HS-27A (cell line): ENCODE measurements at regions not wholly inside any gene's neighbourhood (a gene's known extent, or its start where the extent isn't known, plus 50 kb on each side); places are given as distances from the start of the nearest gene placed in this dataset.

ENCODE experiments used
- DNase-seq: peaks from one replicate; pipeline ENCODE4 v3.0.0-alpha.2; 2012; ENCODE audit warnings: low read depth, missing footprints

DNA sequence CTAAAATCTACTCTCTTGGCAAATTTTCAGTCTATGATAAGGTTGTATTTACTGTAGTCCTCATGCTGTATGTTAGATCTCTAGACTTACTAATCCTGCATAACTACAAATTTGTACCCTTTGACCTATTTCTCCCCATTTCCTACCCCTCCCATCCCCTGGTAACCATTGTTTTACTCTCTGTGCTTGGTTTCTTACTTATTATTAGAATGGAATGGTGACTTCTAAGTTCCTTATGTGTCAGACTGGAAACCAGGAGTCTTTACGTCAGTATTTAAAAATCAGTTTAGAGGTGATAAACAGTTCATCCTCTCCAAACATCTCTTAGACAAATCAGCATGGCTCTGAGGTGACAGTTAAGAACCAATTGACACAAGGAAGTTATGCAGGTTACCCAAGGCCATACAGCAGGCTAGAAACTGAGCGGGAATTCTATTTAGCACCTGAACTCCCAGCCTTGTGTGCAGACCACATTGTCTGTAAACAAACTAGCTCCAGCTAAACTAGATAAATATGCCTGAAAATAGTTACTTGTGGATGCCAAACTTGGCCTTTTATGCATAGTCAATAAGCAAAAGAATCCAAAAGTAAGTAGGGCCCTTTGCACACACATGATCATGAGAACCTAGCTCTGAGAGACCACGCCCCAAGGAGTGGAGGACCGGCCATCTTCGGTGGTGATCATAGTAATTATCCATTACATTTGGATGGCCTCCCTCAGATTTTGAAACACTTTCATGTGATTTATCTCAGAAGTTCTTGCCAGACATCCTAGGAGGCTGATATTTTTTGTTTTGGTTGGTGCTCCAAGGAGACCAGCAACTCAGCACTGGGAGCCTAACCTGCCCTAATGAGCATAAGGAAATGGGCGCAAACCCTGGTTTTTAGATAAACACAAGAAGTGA is 72.3 kb upstream of the BOC start:
- DNase-seq, result no peak

DNA sequence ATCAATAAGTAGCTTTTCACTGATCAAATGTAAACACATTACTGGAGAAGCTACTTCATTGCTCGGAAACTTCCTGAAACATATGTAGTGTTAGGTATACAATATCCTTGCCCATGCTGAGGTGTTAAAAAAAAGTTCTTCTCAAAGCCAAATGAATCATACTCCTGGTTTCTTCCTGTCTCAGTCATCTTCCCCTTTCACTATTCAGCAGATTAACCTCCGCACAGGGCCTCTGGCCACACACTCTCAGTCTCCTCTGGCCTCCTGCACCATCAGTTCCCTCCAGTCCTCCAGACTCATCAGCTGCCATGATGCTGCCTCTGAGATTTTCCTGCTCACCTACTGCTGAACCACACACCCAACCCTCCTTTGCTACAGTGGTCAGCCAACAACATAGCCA is 70.5 kb upstream of the BOC start:
- no peak for DNase-seq

DNA sequence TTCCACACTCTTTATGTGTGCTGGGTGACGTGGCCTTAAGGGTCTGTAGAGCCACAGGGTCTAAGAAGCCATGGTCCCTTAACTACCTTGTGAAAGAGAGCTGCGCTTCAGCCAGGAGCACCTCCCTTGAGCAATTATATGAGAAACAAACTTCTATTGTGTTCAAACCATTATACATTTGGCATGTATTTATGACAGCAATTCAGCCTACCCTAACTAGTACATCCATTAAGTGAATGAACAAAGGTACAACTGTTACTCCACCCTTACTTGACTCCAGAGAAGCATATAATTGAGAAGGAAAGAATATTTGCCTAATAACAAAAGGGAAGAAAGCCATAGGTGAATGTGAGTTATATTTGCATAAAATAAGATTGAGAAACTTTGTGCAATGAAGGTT is 69.8 kb upstream of the BOC start:
- DNase-seq, result no peak

DNA sequence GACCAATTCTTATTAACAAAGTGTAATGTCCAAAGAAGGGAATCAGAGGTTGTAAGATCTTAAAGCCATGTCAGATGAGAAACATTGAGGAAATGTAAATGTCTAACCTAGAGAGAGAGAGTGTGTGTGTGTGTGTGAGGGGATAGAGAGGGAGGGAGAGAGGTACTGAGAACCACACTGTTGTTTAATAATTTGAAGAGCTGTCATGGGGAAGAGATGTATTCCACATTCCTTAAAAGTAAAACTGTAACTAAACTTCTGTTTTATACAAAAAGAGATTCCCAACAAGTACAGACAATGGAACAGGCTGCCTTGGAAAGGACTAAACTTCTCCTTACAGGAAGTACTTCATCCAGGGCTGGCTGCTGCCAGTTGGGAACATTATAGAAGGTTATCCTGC is 68.9 kb upstream of the BOC start:
- no peak for DNase-seq

DNA sequence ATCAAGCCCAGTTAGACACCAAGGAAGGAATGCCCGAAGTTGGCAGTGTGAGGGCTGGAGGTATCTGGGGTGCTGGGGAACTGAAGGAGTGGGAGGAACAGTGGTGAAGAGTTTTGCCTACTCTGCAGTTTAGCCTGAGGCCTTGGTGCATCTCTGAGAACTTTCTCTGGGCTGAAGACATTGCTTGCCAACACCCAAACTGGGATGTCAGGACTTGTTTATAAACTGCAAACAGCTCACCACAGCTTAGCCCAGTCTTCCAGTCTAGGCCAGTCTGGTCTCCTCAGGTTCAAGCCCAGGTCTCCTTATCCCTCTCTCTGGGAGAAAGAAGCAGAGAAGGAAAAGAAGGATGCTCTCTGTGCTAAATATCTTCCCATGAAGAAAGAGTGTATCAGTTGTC is 68.0 kb upstream of the BOC start:
- DNase-seq, result no peak

DNA sequence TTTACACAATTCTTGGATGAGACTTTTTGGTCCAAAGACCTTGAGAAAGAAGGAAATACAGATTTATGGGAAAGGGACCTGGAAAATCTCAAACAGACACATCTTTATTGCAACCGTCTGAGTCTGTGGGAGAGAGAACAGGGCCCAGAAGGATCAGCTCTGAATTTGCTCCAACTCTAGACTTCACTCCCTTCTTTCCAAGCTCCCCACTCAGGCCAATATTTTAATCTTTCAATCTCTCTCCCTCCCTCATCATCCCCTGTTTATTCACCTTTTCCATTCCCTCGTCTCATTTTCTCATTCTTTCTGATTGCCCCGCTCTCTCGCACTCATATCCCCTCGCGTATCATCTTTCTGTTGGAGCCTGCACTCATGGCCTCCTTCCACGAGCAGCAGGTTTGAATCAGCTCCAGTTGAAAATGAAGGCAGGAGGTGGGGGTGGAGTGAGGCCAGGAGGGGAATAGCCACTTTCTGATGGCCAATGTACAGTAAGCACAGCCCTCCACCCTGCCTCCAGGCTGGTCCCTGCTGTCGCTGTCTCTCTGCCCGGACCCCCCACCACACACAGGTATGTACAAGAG is 63.6 kb upstream of the BOC start:
- DNase-seq, result no peak

DNA sequence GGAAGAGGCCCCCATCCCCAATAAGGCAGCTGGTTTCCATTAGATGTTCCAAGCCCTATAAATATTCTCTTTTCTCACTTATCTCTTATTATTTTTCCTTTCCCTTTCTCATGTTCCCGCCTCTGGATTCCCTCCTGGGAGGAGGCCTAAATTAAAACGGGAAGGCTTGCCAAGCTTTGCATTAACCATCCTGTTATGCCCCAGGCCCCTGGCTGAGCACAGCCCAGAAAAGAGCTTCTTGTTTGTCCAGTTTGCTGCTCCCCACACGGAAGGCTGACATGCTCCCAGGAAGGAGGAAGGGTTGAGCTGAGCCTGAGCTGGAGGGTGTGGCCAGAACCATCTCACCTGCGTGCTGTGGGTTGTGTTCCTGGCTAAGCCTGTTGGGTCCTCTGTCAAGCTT is 63.1 kb upstream of the BOC start:
- DNase-seq, result no peak

DNA sequence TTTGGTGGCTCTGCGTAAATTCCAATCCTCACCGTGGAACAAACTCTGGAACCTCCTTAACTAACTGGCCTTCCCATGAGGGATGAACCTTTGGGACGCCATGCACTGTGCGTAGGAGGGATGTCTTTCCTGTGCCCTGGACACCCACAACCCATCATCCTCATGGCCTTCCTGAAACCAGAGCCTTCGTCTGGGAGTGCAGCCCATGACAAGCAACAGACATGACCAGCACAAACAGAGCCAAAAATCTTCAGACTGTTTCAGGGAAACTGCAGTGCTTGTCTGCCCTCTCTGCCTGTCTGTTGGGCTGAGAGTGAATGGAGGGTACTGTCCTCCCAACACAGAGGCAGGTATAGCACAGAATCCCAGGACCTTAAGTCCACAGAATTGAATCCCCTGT is 61.1 kb upstream of the BOC start:
- DNase-seq, result no peak

DNA sequence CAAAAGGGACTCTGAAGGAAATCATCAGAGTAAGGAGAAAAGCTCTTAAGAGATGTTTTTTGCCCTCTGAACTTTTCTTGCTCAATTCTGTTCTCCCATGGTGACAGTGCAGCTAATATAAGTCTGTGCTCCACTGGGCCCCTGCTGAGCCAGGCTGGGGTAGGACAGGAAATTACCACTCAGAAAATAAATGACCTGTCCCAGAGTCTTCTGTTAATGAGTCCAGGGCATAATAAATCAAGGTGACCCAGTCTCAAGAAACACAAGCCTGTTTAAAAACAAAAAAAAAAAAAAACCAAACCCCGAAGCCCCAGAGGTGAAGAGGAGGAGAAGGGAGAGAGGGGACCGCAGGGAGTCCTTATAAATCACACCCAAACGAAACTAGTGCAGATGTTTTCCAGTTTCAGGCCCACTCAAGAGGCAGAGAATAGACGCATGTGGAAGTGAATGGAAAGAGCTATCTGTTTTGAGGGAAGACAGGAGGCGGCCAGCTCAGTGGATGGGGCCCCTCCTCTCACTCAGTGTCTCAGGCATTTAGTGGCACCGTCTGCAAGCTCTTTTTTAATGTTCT is 59.8 kb upstream of the BOC start:
- DNase-seq, result no peak

DNA sequence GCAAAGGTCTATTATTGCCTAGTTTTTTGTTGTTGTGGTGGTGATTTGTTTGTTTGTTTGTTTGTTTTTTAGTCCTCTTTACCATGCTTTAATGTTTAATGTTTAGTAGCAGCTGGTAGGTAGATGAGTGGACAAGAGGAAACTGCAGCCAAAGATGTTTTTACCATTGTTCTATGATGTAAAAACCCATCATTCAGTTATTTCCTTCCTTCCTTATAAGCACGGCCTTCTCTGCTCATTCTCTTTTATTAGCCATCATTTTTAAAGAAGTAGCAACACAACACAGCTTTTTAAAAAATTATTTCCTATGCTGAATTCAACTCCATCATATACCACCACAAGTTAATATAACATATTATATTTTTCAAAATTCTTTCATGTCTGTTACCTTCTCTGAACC is 58.5 kb upstream of the BOC start:
- DNase-seq, result no peak

DNA sequence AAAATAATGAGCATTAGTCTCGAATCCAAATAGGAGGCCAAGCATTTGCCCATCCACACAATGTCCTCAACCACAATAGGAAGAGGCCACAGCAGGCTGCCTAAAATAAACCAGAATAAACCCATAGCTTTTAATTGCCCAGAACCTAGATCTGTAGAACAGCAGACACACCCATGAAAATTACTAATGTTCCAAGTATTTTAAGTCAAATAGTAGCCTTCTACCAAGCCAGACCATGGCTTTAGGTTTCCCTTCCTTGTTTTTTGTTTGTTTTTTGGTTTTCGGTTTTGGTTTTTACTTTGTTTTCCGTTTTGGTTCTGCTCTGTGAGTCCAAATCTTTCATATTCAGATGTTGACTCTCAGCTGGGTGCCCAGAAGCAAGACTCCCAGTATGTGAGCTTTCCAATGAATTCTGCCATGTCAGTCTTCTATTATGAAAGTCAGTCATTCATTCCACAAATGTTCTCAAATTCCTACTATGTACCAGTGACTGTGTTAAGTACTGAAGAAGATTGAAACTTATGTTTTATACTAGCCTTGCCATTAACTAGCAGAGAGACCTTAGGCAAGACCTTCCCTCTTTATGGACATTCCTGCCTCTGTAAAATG is 57.8 kb upstream of the BOC start:
- DNase-seq, result no peak

DNA sequence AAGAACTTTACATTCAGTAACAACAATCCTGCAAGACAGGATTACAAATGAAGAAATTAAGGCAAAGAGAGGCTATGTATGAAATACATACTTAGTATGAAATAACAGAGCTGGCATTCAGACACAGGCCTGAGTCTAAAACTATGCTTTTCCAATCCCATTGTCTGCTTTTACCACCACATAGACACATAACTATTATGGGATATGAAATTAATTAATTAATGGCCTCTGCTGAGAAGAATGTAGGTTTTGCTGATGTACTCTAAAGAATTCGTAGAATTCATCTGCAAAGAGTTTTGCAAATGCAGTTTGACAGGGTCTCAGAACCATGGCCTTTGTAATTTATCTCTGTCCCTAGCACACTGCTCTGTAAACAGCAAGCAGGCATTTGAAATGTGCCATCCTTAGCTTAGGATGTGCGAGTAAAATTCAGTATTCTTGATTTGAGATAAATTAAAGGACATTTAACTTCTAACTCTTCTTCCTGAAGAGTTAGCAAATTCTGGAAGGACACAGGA is 54.5 kb upstream of the BOC start:
- DNase-seq, result no peak

DNA sequence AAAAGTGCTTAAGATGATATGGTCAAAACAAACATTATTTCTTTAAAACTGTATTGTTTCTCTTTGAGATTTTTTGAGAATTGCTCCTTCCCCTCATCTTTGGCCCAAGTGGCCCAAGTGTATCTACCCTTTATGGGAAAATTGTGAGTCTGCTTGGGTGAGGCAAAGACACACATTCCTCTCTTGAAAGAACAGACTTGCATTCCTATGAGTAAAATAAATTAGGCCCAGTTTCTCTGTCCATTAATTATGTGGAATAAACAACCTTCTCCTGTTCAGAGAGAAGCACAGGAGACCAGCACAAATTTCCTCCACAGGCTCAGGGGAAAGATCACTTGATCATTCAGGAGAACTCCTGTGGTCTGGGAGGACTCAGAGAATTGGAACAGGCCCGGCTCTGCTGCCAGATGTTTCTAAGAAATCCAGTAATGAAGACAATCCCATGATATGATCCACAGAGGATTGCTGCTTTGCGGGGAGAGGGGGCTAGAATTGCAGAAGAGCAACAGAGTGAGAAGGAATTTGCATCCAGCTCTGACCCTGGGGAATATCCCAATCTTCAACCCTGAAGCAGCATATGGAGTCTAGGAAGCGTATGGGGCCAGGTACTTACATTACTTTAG is 53.8 kb upstream of the BOC start:
- no peak for DNase-seq

DNA sequence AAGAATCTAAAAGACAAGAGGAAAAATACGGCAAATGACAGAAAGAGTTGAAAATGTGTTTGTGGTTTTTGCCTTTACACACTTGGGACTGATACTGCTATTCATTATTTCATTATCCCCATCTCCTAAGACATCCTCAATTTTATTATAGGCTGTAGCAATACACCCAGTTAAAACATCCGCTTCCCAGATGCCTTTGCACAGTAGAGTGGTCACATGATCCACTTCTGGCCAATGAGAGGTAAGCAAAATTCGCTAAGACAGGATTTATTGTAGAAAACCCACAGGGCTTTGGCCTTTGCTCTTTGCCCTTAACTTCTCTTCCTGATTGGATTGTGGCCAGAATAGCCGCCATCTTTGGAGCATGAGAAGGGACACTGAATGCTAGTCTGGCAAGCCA is 53.2 kb upstream of the BOC start:
- DNase-seq, result no peak
